ENCODE measurements at regions not wholly inside any gene's neighbourhood (a gene's known extent, or its start where the extent isn't known, plus 50 kb on each side); places are given as distances from the start of the nearest gene placed in this dataset.

DNA sequence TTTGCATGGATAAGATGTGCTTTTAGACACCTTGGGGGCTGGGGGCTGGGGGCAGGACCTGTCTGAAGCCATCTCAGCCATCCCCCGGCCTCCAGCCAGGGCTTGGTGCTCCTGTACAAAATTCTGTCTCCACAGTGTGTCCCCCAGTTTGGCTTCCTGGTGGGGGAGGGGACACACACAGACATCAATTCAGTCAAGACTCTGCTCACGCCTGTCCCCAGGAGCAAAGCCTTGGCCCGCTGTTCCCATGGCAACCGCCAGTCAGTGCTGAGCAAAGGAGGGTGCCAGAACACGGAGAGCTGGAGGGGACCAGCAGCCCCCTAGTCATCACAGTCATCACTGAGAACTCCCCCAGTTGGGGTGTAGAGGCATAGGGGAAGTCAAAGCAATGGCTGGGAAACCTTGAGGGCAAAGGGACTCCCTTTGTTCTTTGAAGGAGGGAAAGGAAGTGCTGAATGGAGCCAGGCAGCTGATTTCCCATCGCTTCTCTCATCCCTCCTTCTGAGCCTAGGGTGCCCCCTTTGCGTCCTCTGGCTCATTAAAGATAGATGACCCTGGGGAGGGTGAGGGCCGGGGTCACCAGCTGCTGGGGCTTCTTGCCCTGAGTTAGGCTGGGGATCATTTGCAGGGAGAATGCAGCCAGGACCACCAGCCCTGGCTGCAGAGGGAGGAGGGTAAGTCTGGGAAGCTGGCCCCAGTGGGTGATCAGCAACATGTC lies 134.9 kb upstream of the IPO9 start:
- TF ChIP-seq, protein P1, sequence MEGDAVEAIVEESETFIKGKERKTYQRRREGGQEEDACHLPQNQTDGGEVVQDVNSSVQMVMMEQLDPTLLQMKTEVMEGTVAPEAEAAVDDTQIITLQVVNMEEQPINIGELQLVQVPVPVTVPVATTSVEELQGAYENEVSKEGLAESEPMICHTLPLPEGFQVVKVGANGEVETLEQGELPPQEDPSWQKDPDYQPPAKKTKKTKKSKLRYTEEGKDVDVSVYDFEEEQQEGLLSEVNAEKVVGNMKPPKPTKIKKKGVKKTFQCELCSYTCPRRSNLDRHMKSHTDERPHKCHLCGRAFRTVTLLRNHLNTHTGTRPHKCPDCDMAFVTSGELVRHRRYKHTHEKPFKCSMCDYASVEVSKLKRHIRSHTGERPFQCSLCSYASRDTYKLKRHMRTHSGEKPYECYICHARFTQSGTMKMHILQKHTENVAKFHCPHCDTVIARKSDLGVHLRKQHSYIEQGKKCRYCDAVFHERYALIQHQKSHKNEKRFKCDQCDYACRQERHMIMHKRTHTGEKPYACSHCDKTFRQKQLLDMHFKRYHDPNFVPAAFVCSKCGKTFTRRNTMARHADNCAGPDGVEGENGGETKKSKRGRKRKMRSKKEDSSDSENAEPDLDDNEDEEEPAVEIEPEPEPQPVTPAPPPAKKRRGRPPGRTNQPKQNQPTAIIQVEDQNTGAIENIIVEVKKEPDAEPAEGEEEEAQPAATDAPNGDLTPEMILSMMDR (IDR thresholded peaks at IDR 0.05), result no peak
- TF ChIP-seq ZFX (IDR thresholded peaks at IDR 0.05; ENCODE audit: borderline replicate concordance), result no peak

All from 22Rv1 (cell line).